GM06990 (cell line): ENCODE measurements at regions not wholly inside any gene's neighbourhood (a gene's known extent, or its start where the extent isn't known, plus 50 kb on each side); places are given as distances from the start of the nearest gene placed in this dataset.
"Not testable (repeated sequence)": the region's sequence is repeated elsewhere in the genome, so short reads cannot be mapped to it uniquely, and the experiment has no call there.

ENCODE experiments used
- DNase-seq: peaks from one replicate; pipeline ENCODE4 v3.0.0-alpha.2; 2011; ENCODE audit not compliant: insufficient read length; ENCODE audit errors: extremely low read depth
- H3K27me3 ChIP-seq: replicated peaks from 2 replicates; pipeline ENCODE4 v1.6.0; 2011; ENCODE audit warnings: low read length; ENCODE audit not compliant: control insufficient read depth, insufficient read depth
- H3K36me3 ChIP-seq: 2 replicates; pipeline ENCODE4 v1.5.1; 2011; ENCODE audit warnings: low read length; ENCODE audit not compliant: control insufficient read depth, insufficient read depth
- H3K4me3 ChIP-seq: replicated peaks from 2 replicates; pipeline ENCODE4 v1.5.1; 2011; ENCODE audit warnings: low read depth, mild to moderate bottlenecking, control low read depth, low read length
- CTCF ChIP-seq: IDR thresholded peaks from 2 replicates; pipeline ENCODE4 v1.5.1; 2011; ENCODE audit warnings: low read length, control low read depth, mild to moderate bottlenecking, inconsistent platforms; ENCODE audit not compliant: insufficient read depth, poor library complexity, severe bottlenecking

DNA sequence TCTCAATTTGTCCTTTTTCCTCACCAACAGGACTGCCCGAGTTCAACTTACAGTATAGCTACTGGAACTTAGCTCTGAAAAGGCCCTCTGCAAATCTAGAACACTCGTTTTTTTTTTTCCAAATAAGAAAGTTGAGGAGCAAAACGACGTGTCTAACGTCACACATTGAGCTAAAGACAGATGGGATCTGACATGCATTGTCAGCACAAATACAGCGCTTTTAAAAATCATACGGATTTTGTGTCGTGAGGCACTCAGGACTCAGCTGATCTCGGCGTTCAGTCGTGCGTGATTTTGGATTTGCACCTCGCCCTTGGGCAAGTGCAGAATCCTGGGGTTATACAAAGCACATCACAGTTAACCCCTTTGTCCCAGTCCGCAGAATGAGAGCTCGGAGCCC, 94.7 kb upstream of the ZNF322 start:
- no peak overlapping the region for H3K4me3 ChIP-seq
- DNase-seq = no peak
- TF ChIP-seq CTCF = no peak
- H3K27me3 ChIP-seq = no peaks in the 10 kb centered on the region
- no peaks in the 10 kb centered on the region for H3K36me3 ChIP-seq

DNA sequence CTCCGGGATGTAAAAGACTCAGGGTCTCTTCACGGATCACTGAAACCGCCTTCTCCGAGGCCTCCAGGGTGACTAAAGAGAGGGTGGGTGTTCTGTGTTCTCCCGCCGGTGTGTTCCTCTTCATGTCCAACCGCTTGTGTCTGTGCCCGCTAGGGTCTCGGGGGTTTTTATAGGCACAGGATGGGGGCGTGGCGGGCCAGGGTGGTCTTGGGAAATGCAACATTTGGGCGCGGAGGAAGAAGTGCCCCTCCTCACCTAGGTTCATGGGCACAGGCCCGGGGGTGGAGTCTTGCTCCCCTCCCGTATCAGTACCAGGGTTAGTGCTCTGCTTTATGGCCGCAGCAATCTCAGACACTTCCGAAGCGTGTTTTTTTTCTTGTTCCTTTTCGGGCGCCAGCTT, 95.3 kb upstream of the ZNF322 start:
- H3K4me3 ChIP-seq, H3K27me3 ChIP-seq, DNase-seq, H3K36me3 ChIP-seq: not testable (repeated sequence)

- DNase-seq, H3K4me3 ChIP-seq, H3K36me3 ChIP-seq: not testable (repeated sequence)
Observed at GRCh38 chr6:26756067-26756805, 96.7 kb upstream of the ZNF322 start.

GRCh38 chr6:26766203-26766902, 106.8 kb upstream of the ZNF322 start:
- not testable (repeated sequence) for H3K27me3 ChIP-seq, H3K4me3 ChIP-seq, H3K36me3 ChIP-seq, DNase-seq

More at GRCh38 chr6:26756067-26756805, 96.7 kb upstream of the ZNF322 start:
- not testable (repeated sequence) for H3K27me3 ChIP-seq

DNA sequence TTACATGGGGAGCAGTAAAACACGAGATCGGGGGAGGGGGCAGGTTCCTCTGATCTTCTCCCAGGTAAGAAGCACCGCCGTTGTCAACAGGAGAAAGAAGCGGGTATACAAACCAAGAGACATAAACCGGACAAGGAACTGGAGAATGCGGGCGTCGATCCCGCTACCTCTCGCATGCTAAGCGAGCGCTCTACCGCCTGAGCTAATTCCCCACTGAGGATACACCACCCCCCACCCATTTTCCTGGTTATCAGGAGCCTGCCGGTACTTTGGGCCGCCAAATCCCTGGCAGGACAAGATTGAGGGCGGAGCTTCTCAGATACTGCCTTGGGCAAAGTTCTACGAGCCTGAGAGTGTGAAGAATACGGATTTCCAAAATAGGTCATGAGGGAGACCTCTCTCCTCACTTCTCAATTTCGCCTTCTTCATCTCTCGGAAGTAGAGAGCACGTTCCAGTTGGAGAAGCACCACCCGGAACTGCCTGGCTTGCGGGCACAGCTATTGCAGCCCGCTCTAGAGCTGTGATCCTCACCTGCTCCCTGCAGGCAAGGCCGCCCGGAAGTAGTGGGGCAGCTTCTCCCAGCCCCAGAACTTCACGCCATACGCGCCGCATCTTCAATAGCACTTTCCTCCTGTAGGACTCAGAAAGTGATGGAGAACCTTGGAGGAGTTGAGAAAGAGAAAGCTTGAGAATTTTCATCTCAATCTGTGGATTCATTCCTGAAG, 111.6 kb upstream of the ZNF322 start:
- H3K36me3 ChIP-seq, H3K27me3 ChIP-seq, DNase-seq, H3K4me3 ChIP-seq: not testable (repeated sequence)

GRCh38 chr6:26773414-26773813, 113.9 kb upstream of the ZNF322 start:
- H3K4me3 ChIP-seq, DNase-seq, H3K27me3 ChIP-seq, H3K36me3 ChIP-seq: not testable (repeated sequence)

GRCh38 chr6:26780563-26780962, 121.0 kb upstream of the ZNF322 start:
- not testable (repeated sequence) for H3K36me3 ChIP-seq, DNase-seq, H3K27me3 ChIP-seq, H3K4me3 ChIP-seq

DNA sequence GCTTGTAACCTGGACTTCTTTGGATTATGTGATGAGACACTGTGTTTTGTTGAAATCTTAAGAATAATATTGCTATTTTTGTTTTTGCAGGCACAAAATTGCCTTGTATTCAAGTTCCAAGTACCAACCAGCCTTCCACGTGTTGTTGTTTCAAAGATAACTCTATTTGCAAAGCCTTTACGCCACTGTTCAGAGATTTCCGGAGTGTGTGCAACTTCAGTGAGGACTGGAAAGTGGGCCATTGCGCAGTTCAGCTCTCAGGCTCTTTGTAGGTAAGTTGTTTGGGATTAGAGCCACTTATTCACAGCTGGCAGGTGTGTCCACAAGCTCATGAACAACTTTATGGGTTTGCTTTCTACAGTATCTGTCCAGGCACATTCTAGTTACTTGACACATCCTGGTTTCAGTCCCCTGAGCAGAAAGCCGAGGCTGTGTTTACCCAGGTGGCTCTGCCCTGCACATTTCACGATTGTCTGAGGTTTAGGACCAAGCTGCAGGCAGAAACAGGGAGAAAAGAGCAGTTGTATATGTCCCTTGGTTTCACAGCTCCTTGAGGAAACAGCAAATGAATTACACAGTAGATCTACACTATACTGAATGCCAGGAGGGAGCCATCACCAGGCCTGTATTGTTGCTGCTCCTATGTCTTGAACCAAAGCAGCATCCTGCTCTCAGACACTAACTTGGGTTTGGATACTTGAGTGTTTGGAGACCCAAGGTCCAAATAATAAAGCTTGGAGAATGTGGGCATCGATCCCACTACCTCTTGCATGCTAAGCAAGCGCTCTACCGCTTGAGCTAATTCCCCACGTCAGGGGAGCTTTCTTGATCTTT, 136.1 kb upstream of the ZNF322 start:
- H3K36me3 ChIP-seq, H3K27me3 ChIP-seq, H3K4me3 ChIP-seq, DNase-seq: not testable (repeated sequence)

DNA sequence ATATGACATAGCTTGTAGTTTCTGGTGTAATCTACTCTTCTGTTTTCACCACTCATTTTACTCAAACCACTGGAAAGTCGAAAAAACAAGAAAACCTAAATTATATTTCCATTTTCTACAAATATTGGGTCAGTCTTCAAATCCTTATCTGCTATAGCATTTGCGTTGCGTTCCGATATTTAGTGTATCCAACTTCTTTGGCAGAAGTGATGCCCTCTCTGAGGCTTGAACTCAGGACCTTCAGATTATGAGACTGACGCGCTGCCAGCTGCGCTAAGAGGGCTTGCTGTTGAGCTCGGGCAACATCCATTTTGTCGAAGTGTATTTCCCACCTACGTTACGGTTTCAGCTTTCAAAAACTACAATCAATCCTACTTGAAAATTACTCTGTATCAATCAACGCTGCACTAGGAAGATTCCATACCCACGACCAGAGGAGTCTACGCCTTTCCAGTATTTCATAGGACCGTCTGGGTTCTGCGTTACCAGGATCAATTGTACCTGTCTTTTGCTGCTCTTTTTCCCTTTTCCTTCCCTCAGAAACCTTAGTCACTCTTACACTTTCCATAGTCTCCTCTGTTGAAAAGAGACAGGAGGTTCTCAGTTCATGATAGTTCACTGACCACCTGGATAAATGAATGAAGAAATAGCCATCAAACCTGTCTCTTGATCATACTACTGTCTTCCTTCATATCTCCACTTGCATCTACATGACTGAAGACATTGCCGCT, 140.5 kb upstream of the ZNF322 start:
- H3K4me3 ChIP-seq, H3K27me3 ChIP-seq, H3K36me3 ChIP-seq, DNase-seq: not testable (repeated sequence)

DNA sequence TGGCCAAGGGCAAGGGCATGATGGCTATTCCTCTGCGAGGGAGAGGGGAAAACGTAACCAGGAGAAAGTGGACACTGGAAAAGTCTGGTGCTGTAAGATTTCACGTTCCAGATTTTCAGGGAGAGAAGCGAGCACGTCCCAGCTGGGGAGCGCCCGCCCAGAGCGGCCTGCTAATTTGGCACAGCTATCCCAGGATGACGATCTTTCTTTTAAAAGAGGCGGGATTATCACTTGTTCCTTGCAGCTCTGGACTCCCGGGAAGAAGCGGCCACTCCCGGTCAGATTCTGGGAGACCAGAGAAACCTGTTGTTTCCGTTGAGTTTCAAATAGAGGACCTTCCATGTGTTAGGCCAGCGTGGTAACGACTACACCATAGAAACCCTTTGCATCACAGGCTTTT, 144.2 kb upstream of the ZNF322 start:
- H3K4me3 ChIP-seq, DNase-seq, H3K27me3 ChIP-seq: not testable (repeated sequence)

DNA sequence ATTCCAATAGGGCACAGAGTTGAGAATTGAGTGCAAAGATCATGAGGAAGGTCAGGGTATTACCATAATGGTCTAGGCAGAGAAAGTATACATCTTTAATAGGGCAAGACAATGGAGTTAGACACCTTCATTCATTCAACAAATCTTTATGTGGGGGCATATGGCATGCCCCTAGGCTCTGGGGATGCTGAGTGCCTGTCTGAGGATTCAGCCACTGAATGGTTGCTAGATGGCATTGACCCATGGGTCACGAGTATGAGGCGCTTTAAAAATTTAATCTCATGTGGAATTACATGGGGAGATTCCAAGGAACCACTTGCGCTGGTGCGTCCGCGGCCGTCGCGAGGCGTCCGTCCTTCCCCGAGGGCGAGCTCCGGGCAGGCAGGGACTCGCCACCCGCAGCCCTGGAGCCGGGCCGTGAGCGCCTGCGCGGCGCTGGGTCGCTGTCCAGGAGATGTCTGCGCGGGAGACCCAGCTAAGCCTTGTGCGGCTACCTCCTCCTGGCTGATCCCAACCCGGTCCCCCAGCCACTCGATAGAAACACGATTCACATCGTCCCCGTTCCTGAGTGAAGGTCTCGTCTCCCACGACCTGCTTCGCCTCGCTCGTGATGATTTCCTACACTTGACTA, 152.1 kb upstream of the ZNF322 start:
- not testable (repeated sequence) for H3K4me3 ChIP-seq, DNase-seq, H3K27me3 ChIP-seq, H3K36me3 ChIP-seq

More for the DNA sequence above, 144.2 kb upstream of the ZNF322 start:
- not testable (repeated sequence) for H3K36me3 ChIP-seq
